ENCODE measurements at regions not wholly inside any gene's neighbourhood (a gene's known extent, or its start where the extent isn't known, plus 50 kb on each side); places are given as distances from the start of the nearest gene placed in this dataset.

DNA sequence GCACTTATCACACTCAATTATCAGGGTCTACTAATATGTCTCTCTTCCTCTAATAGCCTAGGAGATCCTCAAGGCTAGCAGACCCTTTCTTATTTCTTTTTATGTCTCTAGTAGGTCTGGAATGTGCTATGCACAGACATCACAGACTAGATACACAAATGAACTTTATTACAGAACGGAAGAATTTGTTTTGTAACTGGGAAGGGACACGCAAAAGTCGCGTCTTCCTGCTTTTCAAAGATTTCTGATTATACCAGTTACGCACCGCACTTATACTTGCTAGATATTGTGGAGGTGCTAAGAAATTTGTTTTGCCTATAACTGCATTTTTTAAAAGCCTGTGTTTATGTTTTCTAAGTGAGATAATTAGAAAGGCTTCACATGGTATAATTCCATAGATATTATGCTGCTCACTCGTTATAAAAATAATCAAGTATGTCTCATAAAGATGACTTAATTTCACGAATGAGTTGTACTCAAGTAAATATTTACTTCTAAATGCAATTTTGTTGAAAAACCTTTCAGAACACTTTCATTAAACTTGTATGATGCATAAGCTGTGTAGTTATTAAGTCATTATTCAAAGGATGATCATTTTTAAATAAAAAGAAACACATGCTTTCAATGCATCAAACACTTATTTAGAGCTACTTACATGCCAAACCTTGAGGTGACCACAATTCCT is 662.6 kb downstream of the ACTL7B start:
- H3K27ac ChIP-seq, result no peak overlapping the region
- TF ChIP-seq, protein P1, sequence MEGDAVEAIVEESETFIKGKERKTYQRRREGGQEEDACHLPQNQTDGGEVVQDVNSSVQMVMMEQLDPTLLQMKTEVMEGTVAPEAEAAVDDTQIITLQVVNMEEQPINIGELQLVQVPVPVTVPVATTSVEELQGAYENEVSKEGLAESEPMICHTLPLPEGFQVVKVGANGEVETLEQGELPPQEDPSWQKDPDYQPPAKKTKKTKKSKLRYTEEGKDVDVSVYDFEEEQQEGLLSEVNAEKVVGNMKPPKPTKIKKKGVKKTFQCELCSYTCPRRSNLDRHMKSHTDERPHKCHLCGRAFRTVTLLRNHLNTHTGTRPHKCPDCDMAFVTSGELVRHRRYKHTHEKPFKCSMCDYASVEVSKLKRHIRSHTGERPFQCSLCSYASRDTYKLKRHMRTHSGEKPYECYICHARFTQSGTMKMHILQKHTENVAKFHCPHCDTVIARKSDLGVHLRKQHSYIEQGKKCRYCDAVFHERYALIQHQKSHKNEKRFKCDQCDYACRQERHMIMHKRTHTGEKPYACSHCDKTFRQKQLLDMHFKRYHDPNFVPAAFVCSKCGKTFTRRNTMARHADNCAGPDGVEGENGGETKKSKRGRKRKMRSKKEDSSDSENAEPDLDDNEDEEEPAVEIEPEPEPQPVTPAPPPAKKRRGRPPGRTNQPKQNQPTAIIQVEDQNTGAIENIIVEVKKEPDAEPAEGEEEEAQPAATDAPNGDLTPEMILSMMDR (IDR thresholded peaks at IDR 0.05), result no peak
- no peak for TF ChIP-seq POLR2A (IDR thresholded peaks at IDR 0.05)
- no peaks in the 10 kb centered on the region for H3K36me3 ChIP-seq
- intact Hi-C loops (cut with DNase I), result no loop called here
- WGBS, 2 donors, result 68 to 91% methylated on average over 8 of the region's 8 CpGs
- H3K9me3 ChIP-seq, result no peaks in the 10 kb centered on the region
- no peak for DNase-seq
- H3K27me3 ChIP-seq, result no peaks in the 10 kb centered on the region
- no peak overlapping the region for H3K4me3 ChIP-seq
- no peaks in the 10 kb centered on the region for H3K4me1 ChIP-seq

DNA sequence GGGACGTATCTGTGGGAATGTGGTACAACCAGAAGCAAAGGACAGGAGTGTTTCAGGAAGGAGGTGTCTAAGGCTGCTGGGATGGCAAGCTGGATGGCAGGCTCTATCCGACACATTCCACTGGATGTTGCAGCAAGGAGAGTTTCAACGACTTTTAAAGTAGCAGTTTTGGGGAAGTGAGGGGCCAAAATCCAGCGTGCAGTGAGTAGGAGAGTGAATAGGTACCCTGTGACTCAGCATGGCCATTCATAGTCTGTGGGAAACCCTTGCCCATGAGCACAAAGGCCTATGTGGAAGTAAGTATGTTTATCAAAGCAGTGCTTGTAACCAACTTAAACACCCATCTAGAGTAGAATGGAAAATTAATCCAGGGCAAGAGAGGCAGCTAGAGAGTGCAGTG is 664.7 kb downstream of the ACTL7B start:
- no peaks in the 10 kb centered on the region for H3K9me3 ChIP-seq
- DNase-seq, result no peak
- WGBS, 2 donors, result 65 to 68% methylated on average over 4 of the region's 4 CpGs
- H3K36me3 ChIP-seq, result no peaks in the 10 kb centered on the region
- no peaks in the 10 kb centered on the region for H3K27me3 ChIP-seq
- intact Hi-C loops (cut with DNase I), result no loop called here
- H3K4me3 ChIP-seq, result no peak overlapping the region
- no peaks in the 10 kb centered on the region for H3K4me1 ChIP-seq
- TF ChIP-seq, protein P1 (IDR thresholded peaks at IDR 0.05), result no peak
- TF ChIP-seq POLR2A (IDR thresholded peaks at IDR 0.05), result no peak
- H3K27ac ChIP-seq, result no peak overlapping the region

DNA sequence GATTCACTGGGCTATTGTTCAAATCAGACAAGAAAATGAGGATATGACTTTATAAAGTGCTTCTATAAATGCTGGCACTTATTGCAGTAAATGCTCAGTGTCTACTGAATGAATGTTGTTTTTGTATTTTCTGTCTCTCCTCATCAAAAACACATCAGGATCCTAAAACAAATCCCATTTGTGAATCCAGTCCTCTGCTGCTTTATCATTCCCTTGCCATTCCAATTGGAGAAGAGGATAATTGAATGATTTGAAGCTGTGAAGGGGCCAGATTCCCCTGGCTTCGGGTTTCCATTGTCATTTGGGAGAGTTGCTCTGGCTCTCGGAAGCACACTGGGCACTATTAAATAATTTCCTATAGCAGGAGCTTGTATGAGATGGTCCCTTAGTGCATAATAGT is 666.8 kb downstream of the ACTL7B start:
- Histone ChIP-seq H3K4me3 (no peak overlapping the region), H3K36me3 (no peaks in the 10 kb centered on the region), H3K27me3 (no peaks in the 10 kb centered on the region), H3K9me3 (no peaks in the 10 kb centered on the region), H3K27ac (no peak overlapping the region), H3K4me1 (peaks cover 4 to 13% (median 9%) of the 10 kb centered on the region in 3 donors)
- no peak for DNase-seq
- intact Hi-C loops (cut with DNase I), result no loop called here
- WGBS, 2 donors, result 62 to 70% methylated on average over 2 of the region's 2 CpGs
- TF ChIP-seq, protein P1 (IDR thresholded peaks at IDR 0.05), result no peak
- no peak for TF ChIP-seq POLR2A (IDR thresholded peaks at IDR 0.05)

DNA sequence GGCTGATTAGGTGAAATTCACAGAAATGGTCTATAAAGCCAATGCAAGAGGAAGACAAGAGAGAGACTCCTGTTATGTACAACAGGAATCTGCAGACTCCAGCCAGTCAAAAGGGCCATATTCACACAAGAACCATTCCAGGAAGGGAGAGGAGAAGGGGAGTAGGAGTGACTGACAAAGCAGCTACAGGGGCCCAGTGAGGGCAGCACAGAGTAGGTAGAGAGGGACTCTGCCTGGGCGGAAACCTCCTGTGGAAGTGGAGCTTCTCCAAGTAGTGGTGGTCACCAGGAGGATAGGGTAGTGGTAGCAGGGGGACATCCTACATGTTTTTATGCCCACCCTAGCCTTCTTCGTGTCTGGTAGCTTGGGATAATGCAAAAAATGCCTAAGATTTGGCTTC is 667.3 kb downstream of the ACTL7B start:
- H3K4me1 ChIP-seq, result peaks cover 4 to 13% (median 9%) of the 10 kb centered on the region in 3 donors
- H3K9me3 ChIP-seq, result no peaks in the 10 kb centered on the region
- H3K36me3 ChIP-seq, result no peaks in the 10 kb centered on the region
- intact Hi-C loops (cut with DNase I), result no loop called here
- no peak for TF ChIP-seq POLR2A (IDR thresholded peaks at IDR 0.05)
- TF ChIP-seq, protein P1 (IDR thresholded peaks at IDR 0.05), result no peak
- H3K4me3 ChIP-seq, result no peak overlapping the region
- 90 to 100% methylated on average over 2 of the region's 2 CpGs for WGBS, 2 donors
- H3K27me3 ChIP-seq, result no peaks in the 10 kb centered on the region
- DNase-seq, result no peak
- H3K27ac ChIP-seq, result no peak overlapping the region

DNA sequence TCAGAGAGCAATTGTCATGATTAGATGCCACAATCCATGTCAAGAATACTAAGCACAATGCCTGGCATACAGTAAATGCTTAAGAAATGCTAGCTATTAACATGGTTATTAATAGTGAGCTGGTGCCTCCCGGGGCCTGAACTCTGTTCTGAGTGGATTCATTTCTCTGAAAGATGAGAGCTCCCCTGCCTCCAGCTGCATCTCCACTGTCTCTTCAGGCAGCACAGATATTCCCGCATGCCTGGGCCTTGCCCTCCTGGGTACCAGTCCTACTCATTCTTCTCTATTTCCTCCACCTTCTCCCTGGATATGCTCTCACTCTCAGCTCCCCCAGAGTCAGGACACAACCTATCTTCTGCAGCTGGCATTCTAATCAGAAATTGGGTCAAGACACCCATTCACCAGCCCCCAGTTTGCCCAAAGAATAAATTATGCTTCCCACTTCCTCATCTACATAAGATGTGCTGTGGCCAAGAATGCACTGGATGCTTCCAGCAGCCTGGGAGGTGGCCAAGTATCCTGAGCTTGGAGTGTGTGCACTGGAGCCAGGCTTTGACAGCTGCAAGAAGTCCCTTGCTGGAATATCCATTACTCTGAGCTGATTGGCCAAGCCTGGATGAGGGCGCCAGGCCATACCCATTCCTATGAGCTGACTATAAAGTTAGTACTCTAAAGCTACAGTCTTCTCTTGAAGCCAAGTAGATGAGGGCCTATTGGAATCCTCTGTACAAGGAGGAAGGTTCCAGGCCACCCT is 669.0 kb downstream of the ACTL7B start:
- Histone ChIP-seq H3K9me3 (no peaks in the 10 kb centered on the region), H3K27me3 (no peaks in the 10 kb centered on the region)

More for the DNA sequence above, 669.0 kb downstream of the ACTL7B start:
- intact Hi-C loops (cut with DNase I), result no loop called here
- Histone ChIP-seq H3K27ac (no peak overlapping the region), H3K4me1 (peaks cover 4 to 28% (median 14%) of the 10 kb centered on the region in 3 donors), H3K4me3 (no peak overlapping the region), H3K36me3 (no peaks in the 10 kb centered on the region)
- 81 to 89% methylated on average over 3 of the region's 3 CpGs for WGBS, 2 donors
- TF ChIP-seq POLR2A (IDR thresholded peaks at IDR 0.05), result no peak
- TF ChIP-seq, protein P1 (IDR thresholded peaks at IDR 0.05), result no peak
- DNase-seq, result no peak
